ENCODE measurements at regions not wholly inside any gene's neighbourhood (a gene's known extent, or its start where the extent isn't known, plus 50 kb on each side); places are given as distances from the start of the nearest gene placed in this dataset.

- no peak for DNase-seq (ENCODE audit: low spot score)
- TF ChIP-seq EZH2phosphoT487 (IDR thresholded peaks at IDR 0.05; ENCODE audit: borderline replicate concordance, low read depth, low read length), result no peak
- TF ChIP-seq, protein P1, sequence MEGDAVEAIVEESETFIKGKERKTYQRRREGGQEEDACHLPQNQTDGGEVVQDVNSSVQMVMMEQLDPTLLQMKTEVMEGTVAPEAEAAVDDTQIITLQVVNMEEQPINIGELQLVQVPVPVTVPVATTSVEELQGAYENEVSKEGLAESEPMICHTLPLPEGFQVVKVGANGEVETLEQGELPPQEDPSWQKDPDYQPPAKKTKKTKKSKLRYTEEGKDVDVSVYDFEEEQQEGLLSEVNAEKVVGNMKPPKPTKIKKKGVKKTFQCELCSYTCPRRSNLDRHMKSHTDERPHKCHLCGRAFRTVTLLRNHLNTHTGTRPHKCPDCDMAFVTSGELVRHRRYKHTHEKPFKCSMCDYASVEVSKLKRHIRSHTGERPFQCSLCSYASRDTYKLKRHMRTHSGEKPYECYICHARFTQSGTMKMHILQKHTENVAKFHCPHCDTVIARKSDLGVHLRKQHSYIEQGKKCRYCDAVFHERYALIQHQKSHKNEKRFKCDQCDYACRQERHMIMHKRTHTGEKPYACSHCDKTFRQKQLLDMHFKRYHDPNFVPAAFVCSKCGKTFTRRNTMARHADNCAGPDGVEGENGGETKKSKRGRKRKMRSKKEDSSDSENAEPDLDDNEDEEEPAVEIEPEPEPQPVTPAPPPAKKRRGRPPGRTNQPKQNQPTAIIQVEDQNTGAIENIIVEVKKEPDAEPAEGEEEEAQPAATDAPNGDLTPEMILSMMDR (conservative IDR thresholded peaks at IDR 0.05; ENCODE audit: low read length), result no peak
- no peak overlapping the region for H3K4me3 ChIP-seq (ENCODE audit: low read depth, low read length, poor library complexity, severe bottlenecking)
- ChIA-PET CTCF (ENCODE audit: unreplicated experiment) (no interaction called here), POLR2A (no interaction called here)
- H4K20me1 ChIP-seq (ENCODE audit: insufficient read depth, low read length), result no peaks in the 10 kb centered on the region
- no TSS peak for BruUV-seq (replicated peaks)
- no peaks in the 10 kb centered on the region for H3K9me2 ChIP-seq (ENCODE audit: insufficient read depth, low read length)
- H3K4me2 ChIP-seq (ENCODE audit: low read length), result no peak overlapping the region
- H3K36me3 ChIP-seq (ENCODE audit: insufficient read depth, low read length), result no peaks in the 10 kb centered on the region
- H3K27ac ChIP-seq (ENCODE audit: low read depth, low read length, poor library complexity, severe bottlenecking), result no peak overlapping the region
- H2AFZ ChIP-seq (ENCODE audit: low read length), result no peak overlapping the region
- no peaks in the 10 kb centered on the region for H3K79me2 ChIP-seq (ENCODE audit: insufficient read depth, low read depth, low read length)
- H3K4me1 ChIP-seq (ENCODE audit: insufficient read depth, low read length, poor library complexity, severe bottlenecking), result no peaks in the 10 kb centered on the region
- intact Hi-C loops (cut with micrococcal nuclease; ENCODE audit: unreplicated experiment), result no loop called here
- H3K9me3 ChIP-seq (ENCODE audit: low read length), result no peaks in the 10 kb centered on the region
Measured at GRCh38 chr10:57898231-57898630, 369.5 kb downstream of the IPMK start.

DNA sequence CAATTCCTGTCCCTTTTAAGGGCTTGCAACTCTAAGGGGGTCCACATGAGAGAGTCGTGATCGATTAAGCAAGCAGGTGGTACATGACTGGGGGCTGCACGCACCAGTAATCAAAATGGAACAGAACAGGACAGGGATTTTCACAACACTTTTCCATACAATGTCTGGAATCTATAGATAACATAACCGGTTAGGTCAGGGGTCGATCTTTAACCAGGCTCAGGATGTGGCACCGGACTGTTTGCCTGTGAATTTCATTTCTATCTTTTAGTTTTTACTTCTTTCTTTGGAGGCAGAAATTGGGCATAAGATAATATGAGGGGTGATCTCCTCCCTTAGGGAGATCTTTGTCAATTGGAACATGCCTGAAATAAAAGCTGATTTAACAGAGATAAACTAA is 370.1 kb downstream of the IPMK start:
- ChIA-PET POLR2A (no interaction called here), CTCF (ENCODE audit: unreplicated experiment) (no interaction called here)
- Histone ChIP-seq H3K4me1 (ENCODE audit: insufficient read depth, low read length, poor library complexity, severe bottlenecking) (no peaks in the 10 kb centered on the region), H3K79me2 (ENCODE audit: insufficient read depth, low read depth, low read length) (no peaks in the 10 kb centered on the region), H3K4me2 (ENCODE audit: low read length) (no peak overlapping the region), H3K27ac (ENCODE audit: low read depth, low read length, poor library complexity, severe bottlenecking) (no peak overlapping the region), H4K20me1 (ENCODE audit: insufficient read depth, low read length) (no peaks in the 10 kb centered on the region), H3K4me3 (ENCODE audit: low read depth, low read length, poor library complexity, severe bottlenecking) (no peak overlapping the region), H3K36me3 (ENCODE audit: insufficient read depth, low read length) (no peaks in the 10 kb centered on the region), H3K9me2 (ENCODE audit: insufficient read depth, low read length) (no peaks in the 10 kb centered on the region), H2AFZ (ENCODE audit: low read length) (no peak overlapping the region), H3K9me3 (ENCODE audit: low read length) (no peaks in the 10 kb centered on the region)
- no TSS peak for BruUV-seq (replicated peaks)
- intact Hi-C loops (cut with micrococcal nuclease; ENCODE audit: unreplicated experiment), result no loop called here
- TF ChIP-seq EZH2phosphoT487 (IDR thresholded peaks at IDR 0.05; ENCODE audit: borderline replicate concordance, low read depth, low read length), result no peak
- TF ChIP-seq, protein P1 (conservative IDR thresholded peaks at IDR 0.05; ENCODE audit: low read length), result no peak
- DNase-seq (ENCODE audit: low spot score), result no peak

- Histone ChIP-seq H3K9me2 (ENCODE audit: insufficient read depth, low read length) (no peaks in the 10 kb centered on the region), H3K4me1 (ENCODE audit: insufficient read depth, low read length, poor library complexity, severe bottlenecking) (no peaks in the 10 kb centered on the region), H3K9me3 (ENCODE audit: low read length) (no peaks in the 10 kb centered on the region), H3K4me2 (ENCODE audit: low read length) (no peak overlapping the region), H3K27ac (ENCODE audit: low read depth, low read length, poor library complexity, severe bottlenecking) (no peak overlapping the region), H3K79me2 (ENCODE audit: insufficient read depth, low read depth, low read length) (no peaks in the 10 kb centered on the region), H3K36me3 (ENCODE audit: insufficient read depth, low read length) (no peaks in the 10 kb centered on the region), H4K20me1 (ENCODE audit: insufficient read depth, low read length) (no peaks in the 10 kb centered on the region), H2AFZ (ENCODE audit: low read length) (no peak overlapping the region), H3K4me3 (ENCODE audit: low read depth, low read length, poor library complexity, severe bottlenecking) (no peak overlapping the region)
- DNase-seq (ENCODE audit: low spot score), result no peak
- TF ChIP-seq, protein P1 (conservative IDR thresholded peaks at IDR 0.05; ENCODE audit: low read length), result no peak
- no peak for TF ChIP-seq EZH2phosphoT487 (IDR thresholded peaks at IDR 0.05; ENCODE audit: borderline replicate concordance, low read depth, low read length)
- no TSS peak for BruUV-seq (replicated peaks)
- intact Hi-C loops (cut with micrococcal nuclease; ENCODE audit: unreplicated experiment), result no loop called here
- CTCF ChIA-PET (ENCODE audit: unreplicated experiment), result no interaction called here
- POLR2A ChIA-PET, result no interaction called here
Measured at GRCh38 chr10:57894361-57894760, 373.3 kb downstream of the IPMK start.
